ENCODE measurements at regions not wholly inside any gene's neighbourhood (a gene's known extent, or its start where the extent isn't known, plus 50 kb on each side); places are given as distances from the start of the nearest gene placed in this dataset.

DNA sequence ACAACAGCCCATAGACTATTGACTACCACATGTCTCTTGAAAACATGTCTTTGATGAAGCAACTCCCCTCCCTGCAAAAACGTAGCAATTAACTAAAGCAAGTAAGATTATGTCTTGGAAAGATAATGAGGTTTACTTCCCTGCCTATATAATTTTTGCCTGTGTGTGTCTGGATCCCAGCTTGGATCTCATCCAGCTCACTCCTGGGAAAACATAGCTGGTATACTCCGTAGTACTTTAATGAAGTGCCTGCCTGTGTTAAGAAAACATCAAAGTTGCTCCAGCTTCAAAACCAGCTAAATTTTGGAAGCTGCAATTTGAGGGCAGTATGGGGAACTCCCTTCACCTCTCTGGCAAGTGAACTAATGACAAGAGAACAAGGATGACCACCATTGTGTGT, 182.6 kb upstream of the C9orf72 start:
- TF ChIP-seq CTCF (conservative IDR thresholded peaks at IDR 0.05; ENCODE audit: low read length) (no peak), EZH2phosphoT487 (IDR thresholded peaks at IDR 0.05; ENCODE audit: borderline replicate concordance) (no peak)

All from Loucy (cell line).